SHP77 treated with DMSO at 0.1 percent for 48 hours (cell line): ENCODE measurements at regions not wholly inside any gene's neighbourhood (a gene's known extent, or its start where the extent isn't known, plus 50 kb on each side); places are given as distances from the start of the nearest gene placed in this dataset.
"Not testable (repeated sequence)": the region's sequence is repeated elsewhere in the genome, so short reads cannot be mapped to it uniquely, and the experiment has no call there.

Source experiments
- DNase-seq: peaks from one replicate; lab custom pipeline; 2025; lab: John Stamatoyannopoulos, UW

DNA sequence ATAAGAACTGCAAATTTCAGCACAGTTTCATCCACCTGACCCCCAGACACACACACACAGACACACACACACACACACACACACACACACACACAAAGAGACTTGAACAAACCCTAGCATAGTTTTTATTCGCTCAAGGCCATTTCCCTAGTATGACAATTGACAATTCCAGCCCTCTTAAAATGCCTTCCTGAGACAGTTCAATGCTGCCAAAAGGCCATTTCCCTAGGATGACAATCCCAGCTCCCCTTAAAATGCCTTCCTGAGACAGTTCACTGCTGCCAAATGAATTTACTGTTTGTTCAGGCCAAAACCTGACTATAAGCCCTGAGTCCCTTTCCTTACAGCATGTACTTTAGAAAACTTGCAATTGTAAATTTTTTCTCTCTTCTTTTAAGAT, 259.5 kb upstream of the SLC7A11 start:
- DNase-seq = no peak

DNA sequence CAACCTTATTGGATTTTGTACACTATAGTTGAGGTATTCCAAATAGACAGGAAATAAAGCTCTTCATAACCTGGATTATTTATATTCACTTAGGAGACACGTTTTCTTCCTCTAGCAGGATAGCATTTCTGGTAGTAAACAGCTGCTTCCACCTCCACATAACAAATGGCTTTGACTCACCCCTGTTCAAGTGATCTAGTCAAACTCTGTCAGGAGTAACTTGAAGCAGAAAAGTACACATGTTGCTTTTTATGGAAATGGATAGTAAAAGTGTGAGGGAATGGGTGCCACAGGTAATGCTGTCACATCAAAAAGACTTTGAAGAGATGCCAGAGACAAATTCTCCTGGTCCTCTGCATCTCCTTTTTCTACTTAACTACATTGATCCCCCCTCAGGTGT, 258.7 kb upstream of the SLC7A11 start:
- no peak for DNase-seq

DNA sequence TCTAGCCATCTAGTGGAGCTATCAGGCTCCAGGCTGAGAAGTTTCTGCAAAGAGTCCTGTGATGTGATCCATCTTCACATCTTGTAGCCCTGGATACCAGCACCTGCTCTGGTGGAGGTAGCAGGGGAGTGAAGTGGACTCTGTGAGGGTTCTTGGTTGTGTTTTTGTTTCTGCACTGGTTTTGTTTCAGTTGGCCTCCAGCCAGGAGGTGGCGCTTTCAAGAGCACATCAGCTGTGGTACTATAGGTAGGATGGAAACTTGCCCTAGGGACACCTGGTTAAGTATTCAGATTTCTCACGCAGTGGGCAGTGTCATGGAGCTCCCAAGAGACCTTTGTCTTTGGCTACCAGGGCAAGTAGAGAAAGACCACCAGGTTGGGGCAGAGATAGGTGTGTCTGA, 257.5 kb upstream of the SLC7A11 start:
- DNase-seq = no peak

DNA sequence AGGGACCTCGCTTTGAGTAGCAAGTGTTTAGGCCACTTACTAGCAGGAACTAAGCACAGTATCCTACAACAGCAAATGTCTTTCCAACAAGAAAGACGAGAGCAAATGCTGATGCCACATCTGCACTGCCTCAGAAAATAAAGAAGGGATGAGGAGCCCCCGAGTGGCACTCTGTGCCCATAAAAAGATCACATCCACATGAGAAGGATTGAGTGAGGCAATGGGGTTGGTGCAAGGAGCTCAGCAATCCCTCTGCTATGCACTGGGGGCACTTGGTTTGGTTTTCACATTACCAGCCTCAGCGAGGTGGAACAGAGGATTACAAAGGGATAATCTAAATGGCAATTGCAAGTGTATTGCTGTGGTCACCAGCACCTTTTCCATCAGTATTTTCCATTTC, 252.8 kb upstream of the SLC7A11 start:
- DNase-seq = no peak

DNA sequence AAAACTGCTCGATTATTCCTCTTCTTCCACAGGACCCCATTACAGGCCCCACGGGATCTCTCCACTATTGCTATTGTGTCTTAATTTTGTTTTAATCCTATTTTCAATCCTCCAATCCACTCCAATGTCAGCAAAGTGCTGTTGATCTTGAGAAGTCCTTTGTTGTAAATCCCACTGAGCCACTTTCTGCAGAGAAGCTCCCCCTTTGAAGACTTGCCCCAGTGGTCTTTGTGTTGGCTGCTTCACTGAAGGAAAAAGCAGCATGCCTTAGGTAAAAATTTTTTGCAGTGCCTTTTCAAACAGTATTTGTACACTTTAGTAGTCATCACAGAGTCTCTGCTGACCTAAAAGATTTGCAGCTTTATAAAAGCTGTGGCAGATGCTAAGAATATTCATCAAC, 252.0 kb upstream of the SLC7A11 start:
- no peak for DNase-seq

DNA sequence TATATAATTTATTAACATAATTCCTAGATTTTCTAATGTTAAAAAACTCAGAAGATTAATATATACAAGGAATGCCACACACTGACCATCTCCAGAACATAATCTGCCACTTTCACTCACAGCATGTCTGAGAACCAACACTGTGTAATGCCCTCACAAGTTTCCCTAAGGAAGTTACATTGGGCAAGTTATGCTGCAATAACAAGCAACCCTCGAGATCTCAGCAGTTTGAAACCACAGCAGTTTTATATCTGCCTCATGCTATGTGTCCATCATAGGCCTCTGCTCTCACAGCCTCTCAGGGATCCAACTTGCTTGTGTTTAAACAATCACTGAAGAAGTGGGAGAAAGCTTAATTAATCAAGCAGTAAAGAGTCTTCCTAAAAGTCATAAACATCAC, 250.0 kb upstream of the SLC7A11 start:
- DNase-seq = no peak

DNA sequence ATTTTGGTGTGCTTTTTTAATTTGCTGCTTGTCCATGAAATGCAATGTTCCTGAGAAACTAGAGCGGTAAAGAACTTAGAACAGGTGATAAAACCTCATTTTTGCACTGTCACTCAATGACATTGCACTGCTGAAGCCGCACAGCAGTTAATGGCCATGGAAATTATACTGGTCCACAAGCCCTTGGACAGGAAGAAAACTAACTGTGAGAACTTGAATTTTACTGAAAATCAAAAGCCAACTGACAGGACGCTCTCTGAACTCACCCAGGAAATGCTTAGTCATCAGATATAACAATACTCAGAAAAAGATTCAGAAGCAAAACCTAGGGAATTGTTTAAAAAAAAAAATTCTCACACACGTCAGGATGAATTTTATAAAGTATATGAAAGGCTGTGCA, 246.4 kb upstream of the SLC7A11 start:
- no peak for DNase-seq

DNA sequence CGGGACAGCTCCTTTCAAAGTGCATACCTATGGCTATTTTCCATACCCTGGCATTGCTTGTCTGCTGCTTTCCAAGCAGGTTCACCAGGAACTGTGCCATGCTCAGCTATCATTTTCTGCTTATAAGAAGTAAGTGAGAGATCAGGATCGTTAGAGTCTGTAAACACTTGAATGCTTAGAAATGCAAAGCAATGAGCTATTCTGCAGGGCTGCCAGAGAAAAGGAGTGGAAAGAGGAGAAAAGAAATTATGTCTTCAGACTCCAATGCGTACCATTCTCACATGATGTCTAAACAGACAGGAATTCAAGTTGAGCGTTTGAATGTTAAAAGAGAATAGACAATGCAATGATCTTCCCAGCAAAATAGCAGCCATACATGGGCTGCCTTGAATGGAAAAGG, 245.5 kb upstream of the SLC7A11 start:
- DNase-seq = no peak

DNA sequence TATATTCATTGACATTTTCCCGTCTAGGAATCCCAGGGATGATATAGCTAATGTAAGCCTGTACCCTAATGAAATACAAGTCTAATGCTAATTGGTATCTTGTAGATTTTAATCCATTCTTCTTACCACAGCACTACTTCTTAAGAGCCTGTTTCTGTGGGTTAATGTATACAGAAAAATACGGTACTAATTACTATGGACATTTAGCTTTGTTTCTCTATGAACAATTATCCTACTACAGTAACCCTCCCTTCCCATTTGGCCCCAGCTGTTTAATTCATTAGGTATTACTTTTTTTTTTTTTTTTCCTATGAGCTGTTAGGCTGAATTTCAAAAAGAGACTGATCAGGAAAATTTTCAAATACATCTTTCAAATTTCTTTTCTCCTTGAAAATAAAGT, 245.1 kb upstream of the SLC7A11 start:
- no peak for DNase-seq

DNA sequence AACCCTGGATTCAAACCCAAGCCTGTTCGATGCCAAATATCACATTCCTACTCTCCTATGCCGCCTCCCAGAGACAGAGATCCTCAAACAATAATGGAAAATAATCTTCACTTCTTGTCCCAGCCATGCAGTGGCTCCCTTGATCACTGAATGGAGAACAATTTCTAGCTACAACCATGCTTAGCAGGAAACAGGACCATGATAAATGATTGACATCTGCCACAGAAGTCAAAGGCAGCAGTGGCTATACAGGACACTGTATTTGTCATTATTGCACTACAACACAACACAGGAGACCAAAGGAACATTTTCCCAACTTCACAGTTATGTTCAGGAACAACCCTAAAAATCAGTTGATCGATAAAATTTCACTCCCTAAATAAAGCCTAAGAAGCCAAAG, 243.3 kb upstream of the SLC7A11 start:
- no peak for DNase-seq

DNA sequence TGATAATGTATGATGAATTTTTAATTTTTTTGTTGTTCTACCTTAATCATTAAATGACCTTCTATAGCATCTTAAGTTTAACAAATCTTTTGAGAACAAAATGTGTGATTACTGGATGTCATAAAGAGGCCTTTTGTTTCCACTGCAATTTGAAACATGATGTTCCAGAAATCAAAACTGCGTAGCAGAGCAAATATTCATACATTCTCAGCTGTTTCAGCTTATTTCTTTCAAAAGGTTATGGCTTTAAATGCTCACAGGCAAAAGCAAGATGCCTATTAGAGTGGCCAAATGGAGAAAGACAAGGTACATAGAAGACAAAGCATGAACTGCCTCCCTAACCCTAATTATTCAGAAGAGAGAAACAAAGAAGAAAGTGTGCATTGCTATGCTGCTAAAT, 233.0 kb upstream of the SLC7A11 start:
- DNase-seq = no peak

DNA sequence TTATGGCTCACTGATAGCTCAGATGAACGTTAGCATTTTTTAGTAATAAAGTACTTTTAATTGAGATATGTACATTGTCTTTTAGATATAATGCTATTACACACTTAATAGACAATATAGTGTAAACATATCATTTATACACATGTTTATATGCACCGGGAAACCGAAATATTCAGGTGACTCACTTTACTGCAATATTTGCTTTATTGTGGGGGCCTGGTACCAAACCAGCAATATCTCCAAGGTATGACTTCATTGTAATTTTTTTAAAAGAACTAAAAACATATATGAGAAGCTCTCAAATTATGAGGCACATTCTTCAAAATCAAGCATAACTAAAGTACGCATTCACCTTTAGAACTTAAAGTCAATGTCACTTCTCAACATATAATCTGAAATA, 231.2 kb upstream of the SLC7A11 start:
- DNase-seq = no peak

DNA sequence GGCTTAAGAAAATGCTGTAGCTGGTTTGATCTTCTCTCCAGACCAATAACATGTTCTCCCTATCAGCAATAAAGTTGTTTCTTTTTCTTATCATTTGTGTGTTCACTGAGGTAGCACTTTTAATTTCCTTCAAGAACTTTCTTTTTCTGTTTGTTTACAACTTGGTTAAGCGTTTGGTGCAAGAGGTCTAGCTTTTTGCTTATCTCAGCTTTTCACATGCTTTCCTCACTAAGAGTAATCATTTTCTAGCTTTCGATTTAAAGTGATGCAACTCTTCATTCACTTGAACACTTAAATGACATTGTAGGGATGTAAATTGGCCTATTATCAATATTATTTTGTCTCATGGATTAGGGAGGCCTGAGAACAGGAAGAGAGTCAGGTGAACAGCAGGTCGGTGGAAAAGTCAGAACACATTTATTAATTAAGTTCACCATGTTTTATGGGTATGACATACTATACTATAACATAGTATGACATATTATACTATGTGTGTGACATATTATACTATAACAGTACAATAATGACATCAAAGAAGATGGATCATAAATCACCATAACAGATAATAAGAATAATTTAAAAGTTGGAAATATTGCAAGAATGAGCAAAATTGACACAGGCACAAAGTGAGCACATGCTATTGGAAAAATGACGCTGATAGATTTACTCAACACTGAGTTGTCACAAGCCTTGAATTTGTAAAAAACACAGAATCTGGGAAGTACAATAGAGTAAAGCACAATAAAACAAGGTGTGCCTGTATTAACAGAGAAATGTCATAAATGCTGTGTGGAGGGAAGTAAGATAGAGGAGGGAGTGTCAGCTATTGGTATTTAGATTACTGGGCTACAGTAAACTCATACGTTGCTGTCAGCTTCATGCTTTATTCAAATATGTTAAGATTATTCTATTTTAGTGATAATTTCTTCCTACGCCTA, 218.6 kb upstream of the SLC7A11 start:
- DNase-seq = no peak

DNA sequence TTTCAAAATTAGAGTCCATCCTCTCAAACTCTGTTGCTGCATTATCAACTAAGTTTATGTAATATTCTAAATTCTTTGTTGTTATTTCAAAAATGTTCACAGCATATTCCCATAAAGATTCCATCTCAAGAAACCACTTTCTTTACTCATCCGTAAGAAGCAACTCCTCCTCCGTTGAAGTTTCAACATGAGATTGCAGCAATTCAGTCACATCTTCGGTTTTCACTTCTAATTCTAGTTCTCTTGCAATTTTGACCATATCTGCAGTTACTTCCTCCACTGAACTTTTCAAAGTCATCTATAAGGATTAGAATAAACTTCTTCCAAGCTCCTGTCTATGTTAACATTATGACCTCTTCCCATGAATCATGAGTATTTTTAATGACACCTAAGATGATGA, 216.6 kb upstream of the SLC7A11 start:
- no peak for DNase-seq

DNA sequence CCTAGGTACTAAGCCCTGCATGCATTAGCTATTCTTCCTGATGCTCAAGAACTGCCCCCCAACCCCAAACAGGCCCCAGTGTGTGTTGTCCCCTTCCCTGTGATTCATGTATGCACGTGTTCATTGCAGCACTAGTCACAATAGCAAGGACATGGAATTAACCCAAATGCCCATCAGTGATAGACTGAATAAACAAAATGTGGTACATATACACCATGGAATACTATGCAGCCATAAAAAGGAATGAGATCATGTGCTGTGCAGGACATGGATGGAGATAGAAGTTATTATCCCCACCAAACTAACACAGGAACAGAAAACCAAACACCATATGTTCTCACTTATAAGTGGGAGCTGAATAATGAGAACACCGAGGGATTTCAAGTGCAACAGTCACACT, 214.2 kb upstream of the SLC7A11 start:
- not testable (repeated sequence) for DNase-seq

DNA sequence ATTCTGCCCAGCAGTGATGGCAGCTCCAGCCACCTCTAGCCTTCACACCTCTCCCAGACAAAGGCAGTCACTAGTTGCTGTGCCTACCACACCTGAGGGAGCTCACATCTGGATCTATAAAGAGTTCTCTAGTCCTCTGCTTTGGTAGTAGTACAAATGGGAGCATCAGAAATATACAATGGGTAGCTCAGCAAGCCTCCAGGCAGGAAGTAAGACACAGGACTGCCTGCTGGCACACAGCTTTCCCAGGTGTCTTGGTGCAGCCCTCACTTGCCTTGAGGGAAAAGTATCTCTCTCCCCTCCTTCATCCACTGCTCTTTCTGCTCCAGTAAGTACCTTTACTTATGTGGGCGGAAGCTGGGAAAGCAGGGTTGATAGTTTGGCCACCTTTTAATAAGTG, 212.9 kb upstream of the SLC7A11 start:
- no peak for DNase-seq

DNA sequence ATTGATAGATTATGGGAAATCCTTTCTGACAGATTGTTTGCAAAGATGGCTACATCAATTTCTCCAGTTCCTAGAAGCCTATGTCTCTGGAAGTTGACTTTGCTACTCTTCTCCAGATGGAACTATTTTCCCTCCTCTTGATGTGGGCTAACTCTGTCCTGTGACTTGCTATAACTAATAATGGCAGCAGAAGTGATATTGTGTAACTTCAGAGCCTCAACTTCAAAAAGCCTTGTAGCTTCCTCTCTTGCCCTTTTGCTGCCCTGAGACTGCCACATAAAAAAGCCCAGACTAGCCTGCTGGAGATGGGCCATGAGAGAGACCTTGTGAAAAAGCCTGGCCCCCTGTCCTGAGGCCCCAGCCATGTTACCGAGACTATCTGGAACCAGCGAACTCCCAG, 210.7 kb upstream of the SLC7A11 start:
- DNase-seq = no peak

DNA sequence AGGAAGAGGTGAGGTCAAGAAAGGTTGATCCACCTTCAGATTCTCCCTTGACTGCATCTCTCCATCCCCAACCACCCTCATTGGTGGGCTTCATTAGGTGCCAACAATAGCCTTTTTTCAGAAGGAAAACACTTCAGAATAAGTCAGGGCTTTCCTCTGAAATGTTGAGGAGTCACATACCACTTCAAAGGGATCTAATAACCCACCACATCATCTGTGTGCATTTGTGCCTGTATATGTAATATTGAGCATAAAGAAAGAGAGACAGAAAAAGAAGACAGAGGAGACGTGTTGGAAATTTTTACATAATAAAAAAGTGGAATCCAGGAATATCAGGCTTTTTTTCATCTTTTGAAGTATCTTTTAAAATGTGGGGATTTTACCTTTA, 209.1 kb upstream of the SLC7A11 start:
- DNase-seq = no peak

DNA sequence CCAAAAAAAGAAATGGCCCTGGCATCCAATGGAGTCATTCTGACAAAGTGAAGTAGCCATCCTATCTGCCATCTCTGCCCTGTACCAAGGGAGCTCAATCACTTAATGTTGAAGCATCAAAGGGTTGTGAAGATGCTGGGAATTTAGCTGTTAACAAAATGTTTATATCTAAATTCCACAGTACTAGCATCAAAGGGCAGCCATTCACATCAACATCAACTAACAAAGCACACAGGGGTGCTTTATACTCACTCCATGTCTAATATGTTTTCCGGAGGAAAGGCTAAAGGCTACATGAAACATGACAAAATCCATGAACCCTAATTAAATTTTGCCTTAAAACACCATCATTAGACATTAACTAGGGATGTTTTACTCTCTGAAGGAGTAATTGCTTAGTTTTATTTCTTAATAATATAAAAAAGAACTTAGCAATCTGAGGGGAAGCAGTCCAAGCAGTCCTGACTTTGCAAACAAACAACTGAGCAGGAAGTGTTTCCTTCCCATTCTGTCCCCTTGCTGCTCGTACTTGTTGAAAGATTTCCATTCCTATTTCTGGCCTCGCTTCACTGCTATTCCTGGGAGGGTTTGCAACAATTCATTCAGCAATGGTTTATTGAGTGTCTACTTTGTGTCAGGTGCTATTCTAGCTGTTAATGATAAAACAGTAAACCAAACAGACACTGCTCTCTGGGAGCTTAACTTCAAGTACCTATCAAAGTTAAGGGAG, 208.6 kb upstream of the SLC7A11 start:
- no peak for DNase-seq

DNA sequence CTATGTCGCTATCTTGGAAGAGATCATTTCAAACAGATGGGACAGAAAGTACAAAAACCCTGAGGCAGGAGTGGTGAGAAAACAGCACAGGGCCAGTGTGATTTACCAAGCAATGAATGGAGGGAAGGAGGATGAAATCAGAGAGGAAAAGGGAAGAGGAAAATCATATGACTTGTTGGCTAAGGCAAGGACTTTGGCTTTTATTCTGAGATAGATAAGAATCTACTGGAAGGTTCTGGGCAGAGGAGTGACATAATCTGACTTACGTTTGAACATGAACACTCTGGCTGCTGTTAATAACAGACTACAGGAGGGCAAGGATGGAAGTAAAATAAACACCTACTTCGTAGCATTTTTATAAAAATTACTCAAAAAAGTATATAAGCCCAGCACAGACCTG, 207.8 kb upstream of the SLC7A11 start:
- no peak for DNase-seq

DNA sequence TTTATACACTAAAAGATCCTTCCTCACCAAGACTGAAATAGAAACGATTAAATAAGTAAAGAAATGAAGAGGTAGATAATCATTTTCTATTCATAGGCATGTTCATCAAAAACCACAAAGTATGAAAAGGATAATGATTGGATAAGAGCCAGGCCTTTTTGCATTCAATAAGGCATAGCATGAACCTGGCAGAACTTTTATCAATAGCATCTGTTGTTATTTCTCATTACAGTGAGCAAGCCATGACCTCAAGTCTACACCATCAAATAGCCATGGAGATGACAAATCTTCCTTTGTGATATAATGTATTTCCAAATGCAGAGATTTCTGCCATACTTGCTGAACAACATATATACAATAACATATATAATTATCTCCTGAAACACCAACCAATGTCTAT, 206.0 kb upstream of the SLC7A11 start:
- DNase-seq = no peak

DNA sequence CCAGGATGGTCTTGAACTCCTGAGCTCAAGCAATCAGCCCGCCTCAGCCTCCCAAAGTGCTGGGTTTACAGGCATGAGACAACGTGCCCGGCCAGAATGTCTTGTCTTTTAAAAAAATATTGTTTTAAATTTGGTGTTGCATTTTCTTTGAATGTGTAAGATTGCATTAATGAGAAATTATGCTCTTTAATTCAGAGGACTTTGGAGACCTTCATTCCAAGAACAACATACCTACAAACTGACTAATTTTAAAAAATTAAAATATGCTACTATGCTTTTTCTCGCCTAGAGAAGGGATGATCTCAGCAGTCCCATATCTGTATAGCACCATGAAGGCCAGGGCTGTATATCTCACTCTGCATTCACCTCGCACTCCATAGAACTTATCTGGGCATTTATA, 204.3 kb upstream of the SLC7A11 start:
- no peak for DNase-seq

DNA sequence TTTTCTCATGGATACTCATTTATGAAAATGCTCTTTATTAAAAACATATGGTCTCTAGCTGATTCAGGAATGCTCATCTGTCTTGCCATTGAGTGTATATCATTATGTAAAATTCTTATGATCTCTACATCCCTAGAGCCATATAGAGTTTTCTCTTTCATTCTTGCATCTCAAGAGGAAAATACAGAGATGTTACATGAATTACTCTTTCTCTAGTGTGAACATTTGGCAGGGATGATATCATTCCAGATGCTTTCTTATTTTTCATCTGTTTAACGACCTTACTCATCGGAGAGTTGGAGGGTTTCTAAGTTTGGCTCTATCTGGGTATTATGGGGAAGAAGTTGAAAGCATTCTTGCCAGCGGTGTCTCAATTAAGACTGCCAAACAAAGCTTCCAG, 202.9 kb upstream of the SLC7A11 start:
- no peak for DNase-seq

DNA sequence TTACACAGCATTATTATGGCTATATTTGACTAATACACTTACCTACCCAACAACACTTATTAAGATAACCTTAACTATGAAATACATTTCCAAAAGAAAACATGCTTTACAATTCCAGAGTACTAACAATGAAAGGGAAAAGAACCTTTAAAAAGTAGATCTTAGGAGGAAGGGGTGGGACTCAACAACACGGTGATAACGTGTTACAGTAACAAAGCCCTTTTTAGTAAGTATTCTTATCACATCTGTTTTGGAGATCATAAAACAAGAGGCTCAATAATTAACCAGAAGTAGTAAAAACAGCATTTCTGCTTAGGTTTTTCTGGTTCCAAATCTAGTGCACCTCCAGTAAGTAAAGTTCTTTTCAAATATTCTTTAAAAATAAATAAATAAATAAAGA, 202.1 kb upstream of the SLC7A11 start:
- no peak for DNase-seq
